A549 (cell line): ENCODE measurements at regions not wholly inside any gene's neighbourhood (a gene's known extent, or its start where the extent isn't known, plus 50 kb on each side); places are given as distances from the start of the nearest gene placed in this dataset.

Experiments used
- TF ChIP-seq, protein P1 (sequence below): fragments of >200 bp; sonication (Bioruptor Twin); formaldehyde crosslinking; IDR thresholded peaks from 3 replicates; pipeline ENCODE4 v1.5.1; 2016
- TF ChIP-seq, protein P2 (sequence below): fragments of 200-600 bp; sonication (generic); IDR thresholded peaks from 2 replicates; pipeline ENCODE4 v1.6.1; 2016; ENCODE audit warnings: antibody characterized with exemption, mild to moderate bottlenecking, moderate library complexity

DNA sequence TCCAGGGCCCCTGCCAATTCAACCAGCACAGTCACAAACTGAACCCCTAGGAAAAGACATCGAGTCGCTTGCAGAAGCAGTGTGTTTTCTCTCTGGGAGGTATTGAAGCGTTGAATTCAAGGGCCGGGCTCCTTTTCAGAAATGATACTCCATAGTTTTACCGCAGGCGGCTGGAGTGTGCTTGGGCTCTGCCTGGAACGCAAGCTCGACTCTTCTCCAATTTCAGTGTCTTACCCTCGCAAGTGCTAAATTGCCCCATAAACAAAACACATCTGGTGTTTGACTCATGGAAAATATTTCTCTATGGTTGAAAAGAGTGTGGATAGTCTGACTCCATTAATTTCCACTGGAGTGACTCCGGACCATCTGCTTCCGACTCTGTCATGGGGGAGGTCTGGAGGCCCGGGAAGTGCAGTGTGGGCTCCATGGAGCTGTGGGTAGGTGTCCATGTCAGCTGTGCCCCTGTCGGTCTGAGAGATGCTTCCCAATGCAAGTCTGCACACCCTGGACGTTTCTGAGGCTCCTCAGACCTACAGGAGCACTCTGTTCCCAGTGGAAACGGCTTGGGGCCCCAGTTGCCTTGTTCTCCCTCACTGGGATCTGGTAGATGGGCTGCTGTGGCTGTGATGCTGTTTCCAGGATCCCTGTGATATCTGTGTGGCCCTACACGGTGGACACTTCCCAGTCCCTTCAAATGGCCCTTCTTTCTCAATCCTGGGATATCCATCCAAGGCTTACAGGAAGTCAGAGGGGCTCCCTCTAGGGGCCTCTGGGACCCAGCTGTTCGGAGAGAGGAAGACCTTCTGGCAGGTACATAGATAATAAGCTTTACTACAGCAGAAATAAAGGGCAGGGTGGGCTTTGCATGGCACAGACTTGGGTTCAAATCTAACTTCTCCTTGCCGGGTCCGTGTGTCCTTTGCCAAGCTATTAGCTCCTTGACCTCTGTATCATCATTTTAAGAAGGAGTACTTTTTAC lies 119.8 kb upstream of the CDH13 start:
- TF ChIP-seq, protein P1, sequence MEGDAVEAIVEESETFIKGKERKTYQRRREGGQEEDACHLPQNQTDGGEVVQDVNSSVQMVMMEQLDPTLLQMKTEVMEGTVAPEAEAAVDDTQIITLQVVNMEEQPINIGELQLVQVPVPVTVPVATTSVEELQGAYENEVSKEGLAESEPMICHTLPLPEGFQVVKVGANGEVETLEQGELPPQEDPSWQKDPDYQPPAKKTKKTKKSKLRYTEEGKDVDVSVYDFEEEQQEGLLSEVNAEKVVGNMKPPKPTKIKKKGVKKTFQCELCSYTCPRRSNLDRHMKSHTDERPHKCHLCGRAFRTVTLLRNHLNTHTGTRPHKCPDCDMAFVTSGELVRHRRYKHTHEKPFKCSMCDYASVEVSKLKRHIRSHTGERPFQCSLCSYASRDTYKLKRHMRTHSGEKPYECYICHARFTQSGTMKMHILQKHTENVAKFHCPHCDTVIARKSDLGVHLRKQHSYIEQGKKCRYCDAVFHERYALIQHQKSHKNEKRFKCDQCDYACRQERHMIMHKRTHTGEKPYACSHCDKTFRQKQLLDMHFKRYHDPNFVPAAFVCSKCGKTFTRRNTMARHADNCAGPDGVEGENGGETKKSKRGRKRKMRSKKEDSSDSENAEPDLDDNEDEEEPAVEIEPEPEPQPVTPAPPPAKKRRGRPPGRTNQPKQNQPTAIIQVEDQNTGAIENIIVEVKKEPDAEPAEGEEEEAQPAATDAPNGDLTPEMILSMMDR: no peak
- TF ChIP-seq, protein P2, sequence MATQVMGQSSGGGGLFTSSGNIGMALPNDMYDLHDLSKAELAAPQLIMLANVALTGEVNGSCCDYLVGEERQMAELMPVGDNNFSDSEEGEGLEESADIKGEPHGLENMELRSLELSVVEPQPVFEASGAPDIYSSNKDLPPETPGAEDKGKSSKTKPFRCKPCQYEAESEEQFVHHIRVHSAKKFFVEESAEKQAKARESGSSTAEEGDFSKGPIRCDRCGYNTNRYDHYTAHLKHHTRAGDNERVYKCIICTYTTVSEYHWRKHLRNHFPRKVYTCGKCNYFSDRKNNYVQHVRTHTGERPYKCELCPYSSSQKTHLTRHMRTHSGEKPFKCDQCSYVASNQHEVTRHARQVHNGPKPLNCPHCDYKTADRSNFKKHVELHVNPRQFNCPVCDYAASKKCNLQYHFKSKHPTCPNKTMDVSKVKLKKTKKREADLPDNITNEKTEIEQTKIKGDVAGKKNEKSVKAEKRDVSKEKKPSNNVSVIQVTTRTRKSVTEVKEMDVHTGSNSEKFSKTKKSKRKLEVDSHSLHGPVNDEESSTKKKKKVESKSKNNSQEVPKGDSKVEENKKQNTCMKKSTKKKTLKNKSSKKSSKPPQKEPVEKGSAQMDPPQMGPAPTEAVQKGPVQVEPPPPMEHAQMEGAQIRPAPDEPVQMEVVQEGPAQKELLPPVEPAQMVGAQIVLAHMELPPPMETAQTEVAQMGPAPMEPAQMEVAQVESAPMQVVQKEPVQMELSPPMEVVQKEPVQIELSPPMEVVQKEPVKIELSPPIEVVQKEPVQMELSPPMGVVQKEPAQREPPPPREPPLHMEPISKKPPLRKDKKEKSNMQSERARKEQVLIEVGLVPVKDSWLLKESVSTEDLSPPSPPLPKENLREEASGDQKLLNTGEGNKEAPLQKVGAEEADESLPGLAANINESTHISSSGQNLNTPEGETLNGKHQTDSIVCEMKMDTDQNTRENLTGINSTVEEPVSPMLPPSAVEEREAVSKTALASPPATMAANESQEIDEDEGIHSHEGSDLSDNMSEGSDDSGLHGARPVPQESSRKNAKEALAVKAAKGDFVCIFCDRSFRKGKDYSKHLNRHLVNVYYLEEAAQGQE: no peak
